GM21576 (cell line): ENCODE measurements at regions not wholly inside any gene's neighbourhood (a gene's known extent, or its start where the extent isn't known, plus 50 kb on each side); places are given as distances from the start of the nearest gene placed in this dataset.
"Not testable (repeated sequence)": the region's sequence is repeated elsewhere in the genome, so short reads cannot be mapped to it uniquely, and the experiment has no call there.

Experiments
- ATAC-seq: cut with Tn5 transposase; IDR thresholded peaks from one replicate; pipeline ENCODE4 v1.9.1; 2021; ENCODE audit warnings: mild to moderate bottlenecking, moderate library complexity; ENCODE audit not compliant: unreplicated experiment

DNA sequence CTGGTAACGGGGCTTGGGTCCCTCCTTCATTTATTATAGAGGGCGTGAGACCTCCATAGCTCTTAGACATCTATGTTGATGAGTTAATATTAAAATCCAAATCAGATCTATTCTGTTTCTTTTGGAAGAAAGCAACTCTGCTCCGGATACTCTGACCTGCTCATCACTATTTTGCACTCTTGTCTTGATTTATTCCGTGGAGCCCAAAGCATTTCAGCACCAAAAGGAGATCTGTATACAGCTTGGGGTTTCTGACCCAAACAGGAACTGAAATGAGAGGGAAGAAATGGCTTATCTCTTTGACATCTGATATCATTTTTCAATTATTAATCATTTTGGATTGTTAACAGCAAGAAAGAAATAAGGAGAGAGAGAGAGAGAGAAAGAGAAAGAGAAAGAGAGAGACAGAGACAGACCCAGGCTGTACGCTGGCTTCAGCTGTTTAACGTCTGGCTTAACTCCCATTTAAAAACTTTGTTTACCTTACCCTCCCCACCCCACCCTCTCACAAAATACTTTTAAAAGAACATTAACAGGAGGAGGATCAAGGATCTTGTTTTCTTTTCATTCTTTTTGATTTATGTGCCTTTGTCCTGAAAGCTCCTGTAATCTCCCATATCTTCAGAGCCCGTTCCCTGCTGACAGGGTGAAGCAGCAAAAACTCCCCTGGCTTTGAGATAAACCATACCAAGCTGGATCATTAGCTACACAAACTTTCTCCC lies 231.4 kb upstream of the TUT7 start:
- no peak for ATAC-seq

DNA sequence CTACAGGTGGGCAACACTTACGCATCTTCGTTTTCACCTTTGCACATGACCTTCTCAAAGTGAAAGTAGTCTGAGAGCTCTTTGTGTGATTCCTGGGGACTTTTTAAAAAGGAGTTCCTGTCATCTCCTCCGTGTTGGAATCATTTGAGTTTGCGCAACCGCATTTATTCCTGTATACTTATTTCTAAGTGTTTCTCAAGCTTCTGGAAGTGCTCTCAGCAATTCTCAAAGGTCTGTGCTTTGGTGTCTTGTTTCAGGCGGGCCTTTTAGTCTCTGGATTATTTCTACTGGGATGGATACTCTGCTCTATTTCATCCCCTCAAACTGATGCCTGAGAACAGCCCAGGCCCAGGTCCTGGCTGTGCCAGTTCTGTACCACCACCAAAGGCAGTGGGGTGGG lies 226.5 kb upstream of the TUT7 start:
- no peak for ATAC-seq

DNA sequence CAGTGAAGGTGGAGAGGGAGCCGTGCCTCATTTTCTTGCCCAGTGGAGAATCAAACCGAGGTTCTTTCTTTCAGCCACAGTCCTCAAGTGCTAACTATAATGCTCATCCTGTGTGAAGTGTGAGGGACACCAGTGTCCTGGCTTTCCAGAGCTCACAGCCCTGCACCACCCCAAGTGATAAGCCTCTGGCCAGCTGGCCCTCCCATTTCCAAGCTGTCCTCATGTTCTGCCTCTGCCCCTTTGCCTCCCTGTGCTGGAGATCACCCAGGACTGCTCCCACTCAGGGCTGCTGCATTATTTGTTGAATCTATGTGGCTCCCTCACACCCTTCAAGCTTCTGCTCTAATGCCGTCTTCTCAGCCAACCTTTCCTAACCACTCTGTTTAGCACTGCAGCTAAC lies 224.5 kb upstream of the TUT7 start:
- ATAC-seq, result no peak

DNA sequence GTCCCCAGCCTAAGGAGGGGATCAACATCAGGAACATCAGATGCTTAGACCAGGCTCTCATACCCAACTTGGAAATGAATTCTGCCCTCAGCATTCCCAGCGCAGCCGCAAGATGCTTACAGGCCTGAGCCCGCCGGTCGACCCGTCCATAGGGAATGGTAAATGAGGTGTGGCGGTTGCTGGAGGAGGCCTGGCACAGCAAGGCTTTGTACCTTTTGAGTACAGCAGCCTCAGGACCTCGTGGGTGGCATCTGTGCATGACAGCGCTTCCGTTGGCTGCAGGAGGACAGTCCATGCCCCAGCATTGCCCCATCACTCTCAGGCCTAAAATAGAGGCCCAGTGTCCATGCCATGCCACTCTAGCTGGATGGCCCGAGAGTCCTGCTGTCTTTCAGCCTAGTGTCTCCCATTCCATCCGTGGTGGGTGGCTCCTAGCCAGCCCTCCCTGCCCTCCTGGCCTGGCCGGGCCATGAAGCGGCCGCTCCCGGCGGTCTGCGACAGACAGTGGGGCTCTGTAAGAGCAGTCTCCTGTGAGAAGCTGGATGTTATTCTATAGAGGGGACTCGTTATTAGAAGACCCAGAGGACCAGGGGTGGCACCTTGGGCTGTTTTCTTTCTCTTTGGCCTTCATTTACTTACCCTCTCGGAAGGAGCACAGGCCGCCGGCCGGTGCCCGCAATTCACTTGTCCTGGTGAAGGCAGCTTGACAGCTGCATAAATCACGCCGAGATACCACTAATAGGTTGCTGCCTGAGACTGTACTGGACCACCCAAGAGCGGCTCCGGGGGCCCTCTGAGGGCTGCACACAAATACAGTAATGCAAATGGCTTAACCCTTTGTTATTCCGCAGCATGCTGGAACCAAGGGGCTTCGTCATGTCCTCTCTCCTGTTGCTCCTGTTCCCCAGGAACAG lies 223.5 kb upstream of the TUT7 start:
- no peak for ATAC-seq

DNA sequence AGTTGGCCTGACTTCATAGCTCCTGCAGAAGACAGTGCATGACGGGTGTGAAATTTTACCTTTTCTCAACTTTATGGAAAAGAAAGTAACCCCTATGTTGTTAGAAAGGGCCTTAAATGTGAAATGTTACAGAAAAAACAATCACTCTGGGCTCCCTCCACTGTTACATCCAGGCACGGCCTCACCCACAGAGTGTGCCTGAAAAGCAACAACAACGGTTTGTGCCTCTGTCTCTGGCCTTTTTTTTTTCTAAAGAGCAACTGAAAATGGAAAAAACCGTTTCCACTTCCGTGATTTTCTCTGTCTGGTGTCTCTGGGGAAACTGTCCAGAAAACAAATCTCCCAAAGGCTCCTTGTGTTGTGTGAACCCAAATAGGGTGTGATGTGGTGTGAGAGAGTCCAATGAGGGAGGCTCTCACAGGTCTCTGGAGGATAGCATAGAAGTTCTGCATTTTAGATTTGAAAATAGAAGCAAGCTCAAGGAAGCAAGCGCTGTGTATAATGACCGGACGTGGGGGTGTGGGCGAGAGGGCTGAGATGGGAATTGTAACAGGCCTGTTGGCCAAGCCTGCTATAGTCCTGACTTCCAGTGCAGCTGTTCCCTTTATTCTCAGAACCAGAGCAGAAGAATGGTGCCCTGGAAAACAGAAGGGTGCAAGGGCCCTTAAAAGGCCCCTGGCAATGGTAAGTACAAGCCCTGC lies 221.8 kb upstream of the TUT7 start:
- no peak for ATAC-seq

DNA sequence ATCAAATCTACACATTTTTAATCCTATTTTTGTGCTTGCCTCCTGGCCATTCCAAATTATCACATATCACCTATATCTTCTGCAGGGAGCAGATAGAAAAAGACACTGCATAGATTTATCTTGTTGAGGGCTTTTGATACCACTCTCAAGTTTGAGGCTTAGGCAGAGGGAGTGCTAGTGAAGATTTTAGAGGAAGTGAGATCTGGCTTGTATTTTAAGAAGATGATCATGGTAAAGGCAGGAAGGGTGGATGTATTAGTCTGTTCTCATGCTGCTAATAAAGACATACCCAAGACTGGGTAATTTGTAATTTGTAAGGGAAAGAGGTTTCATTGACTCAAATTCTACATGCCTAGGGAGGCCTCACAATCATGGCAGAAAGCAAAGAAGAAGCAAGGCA lies 220.9 kb upstream of the TUT7 start:
- peak; percentile 62 for ATAC-seq

DNA sequence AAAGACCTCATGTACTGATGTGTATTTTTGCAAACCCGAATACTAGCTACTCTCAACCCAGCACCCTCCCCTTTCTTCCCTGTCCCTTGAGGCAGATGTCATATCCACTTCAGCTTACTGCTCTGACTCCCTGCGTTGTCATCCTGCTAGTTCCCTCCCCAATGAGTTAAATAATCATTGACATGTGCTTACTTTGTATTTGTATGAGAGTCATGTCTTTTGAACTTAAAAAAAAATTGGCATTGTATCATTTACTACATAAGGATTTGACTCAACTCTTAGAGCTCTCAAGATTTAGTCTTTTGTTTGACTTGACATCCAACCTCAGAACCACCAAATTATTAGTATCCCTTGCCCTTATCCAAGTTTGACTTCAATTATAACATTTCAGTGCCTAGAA lies 219.7 kb upstream of the TUT7 start:
- no peak for ATAC-seq

DNA sequence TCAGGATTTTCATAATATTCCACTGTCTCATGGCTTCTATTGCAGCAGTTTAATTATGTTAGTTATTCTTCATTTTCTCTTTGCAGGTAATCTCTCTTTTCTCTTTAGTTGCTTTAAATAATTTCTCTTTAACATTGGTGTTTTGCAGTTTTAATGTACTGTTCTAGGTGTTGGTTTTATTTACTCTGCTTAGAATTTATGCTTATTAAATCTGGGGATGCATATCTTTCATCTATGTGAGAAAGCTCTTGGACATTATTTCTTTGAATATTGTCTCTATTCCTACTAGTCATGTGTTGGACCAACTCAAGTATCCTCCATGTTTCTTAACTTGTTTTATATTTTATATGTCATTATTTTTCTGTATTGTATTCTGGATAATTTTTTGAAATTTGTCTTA lies 218.7 kb upstream of the TUT7 start:
- ATAC-seq, result no peak

DNA sequence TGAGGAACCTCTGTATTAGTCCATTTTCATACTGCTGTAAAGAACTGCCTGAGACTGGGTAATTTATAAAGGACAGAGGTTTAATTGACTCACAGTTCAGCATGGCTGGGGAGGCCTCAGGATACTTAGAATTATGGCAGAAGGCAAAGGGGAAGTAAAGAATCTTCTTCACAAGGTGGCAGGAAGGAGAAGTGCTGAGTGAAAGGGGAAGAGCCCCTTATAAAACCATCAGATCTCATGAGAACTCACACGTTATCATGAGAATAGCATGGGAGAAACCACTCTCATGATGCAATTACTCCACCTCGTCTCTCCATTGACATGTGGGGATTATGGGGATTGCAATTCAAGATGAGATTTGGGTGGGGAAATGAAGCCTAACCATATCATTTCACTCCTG lies 211.4 kb upstream of the TUT7 start:
- ATAC-seq, result not testable (repeated sequence)

DNA sequence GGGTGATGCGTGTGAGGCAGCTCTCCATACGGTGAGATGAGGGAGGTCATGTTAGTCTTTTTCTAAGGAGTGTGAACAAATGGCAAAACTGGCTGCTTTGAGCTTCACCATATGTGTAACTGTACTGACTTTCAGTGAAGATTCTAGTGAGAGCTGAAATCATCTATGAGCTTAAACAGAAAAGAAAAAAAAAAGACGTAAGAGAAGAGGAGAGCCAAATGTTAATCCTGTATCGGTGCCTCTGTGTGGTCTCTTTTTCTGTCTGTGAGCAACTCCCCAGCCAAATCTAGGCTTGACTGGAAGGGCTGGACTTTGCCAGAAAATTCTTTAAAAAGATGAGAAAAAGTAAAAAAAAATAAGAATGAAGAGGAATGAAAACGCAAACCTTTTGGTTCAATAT lies 209.7 kb upstream of the TUT7 start:
- no peak for ATAC-seq

DNA sequence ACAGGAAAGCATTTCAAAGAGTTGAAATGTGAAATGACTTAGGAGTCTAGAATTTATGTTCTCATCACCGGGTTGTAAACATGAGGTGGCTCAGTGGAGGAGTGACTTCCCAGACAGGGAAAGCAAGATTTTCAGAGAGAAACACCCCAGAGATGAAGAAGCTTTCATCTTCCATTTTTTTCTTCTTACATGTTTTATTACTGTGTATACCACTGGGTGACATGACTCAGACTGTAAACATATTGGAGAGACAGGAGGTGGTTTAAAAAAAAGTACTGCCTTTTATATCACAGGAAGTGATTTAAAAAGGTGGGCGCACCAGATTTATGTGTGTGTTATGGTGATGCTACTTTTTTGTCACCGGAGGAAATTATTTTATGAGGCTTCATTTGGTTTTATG lies 209.1 kb upstream of the TUT7 start:
- no peak for ATAC-seq

DNA sequence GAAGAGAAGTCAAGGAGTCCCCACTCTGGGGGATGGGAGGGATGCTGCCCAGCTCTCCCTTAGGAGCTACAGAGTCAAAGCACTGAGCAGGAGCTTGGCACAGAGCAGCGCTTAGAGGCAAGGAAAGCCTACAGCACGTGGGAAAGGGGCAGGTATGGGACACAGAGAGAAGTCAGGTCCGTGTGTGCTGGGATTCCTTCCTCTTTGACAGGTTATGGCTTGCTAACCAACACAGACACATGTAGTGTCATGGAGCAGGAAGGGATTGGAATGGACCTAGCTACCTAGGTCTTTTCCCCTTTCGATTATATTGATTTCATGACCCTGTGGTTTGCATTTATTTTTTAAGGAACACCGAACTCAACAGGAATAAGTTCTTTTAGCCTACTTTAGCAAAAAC lies 208.5 kb upstream of the TUT7 start:
- no peak for ATAC-seq

DNA sequence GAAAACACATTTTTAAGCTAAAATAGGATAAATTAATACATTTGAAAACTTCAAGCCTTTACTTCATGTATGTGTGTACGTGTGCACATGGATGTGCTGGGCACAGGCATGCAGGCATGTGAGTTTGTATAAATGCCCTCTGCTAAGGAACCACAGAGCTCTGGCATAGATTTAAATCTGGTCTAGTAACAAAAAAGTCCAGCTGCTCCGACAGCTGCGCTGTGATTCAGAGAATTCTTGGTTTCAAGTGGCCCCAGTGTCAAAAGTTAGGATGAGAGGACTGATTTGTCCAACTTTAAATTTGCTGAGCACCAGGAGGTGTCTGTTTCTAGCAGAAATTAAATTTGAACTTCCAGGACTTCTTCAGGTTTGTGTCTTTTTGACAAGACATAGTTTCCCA lies 203.7 kb upstream of the TUT7 start:
- ATAC-seq, result no peak

DNA sequence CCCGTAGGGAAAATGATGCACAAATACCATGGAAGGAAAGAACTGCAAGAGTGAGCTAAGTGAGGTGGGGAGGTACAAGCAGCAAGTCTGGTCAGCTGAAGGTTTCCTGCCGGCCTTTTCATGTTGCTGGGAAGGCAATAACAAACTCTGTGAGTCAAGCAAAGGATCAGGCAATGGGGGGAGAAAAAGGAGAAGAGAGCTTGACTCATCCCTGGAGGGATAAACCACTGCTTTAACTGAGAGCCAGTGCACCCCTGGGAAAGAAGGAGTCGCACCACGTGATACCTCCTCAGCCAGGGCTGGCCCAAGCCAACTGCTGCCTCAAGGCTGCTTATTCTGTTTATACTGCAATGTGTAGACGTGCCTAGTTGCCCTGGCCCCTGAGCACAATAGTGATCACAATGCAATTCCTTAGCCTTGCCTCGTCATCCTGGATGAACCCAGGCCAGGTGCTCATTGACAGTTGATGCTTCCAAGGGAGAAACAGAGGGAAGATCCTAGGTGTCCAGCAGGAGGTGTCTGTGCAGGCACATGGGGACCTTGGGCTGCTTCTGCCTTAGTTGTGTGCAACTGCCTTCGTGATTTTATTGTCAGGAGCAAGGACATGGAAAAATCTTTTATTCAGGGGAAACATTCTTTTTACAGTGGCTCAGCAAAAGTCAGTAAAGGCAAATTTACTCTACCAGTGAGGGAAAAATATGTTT lies 203.0 kb upstream of the TUT7 start:
- no peak for ATAC-seq

DNA sequence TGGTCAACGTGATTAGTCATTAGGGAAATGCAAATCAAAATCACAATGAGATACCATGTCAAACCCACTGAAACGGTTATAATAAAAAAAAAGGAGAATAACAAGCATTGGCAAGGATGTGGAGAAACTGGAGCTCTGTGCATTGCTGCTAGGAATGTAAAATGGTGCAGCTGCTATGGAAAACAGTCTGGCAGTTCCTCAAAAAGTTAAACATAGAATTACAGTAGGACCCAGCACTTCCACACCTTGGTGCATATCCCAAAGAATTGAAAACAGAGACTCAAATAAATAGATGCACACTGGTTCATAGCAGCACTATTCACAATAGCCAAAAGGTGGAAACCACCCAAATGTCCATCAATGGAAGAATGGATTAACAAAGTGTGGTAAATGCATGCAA lies 201.5 kb upstream of the TUT7 start:
- no peak for ATAC-seq

DNA sequence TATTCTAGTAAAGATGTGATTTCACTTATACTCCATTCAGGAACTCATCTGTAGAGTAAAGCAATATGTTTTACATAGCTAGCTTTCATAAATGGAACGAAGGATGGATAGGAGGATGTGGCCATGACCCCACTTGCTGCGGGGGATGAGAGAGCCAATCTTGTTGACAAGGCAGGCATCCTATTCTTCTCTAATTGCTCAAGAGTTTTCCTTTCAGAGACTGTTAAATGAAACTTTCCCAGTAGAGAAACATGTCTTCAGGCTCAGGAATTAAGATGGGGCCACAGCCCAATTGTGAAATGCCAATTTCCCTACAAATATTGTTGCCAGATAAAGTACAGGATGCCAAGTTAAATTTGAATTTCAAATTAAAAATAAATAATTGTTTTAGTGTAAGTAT lies 196.2 kb upstream of the TUT7 start:
- ATAC-seq, result no peak

DNA sequence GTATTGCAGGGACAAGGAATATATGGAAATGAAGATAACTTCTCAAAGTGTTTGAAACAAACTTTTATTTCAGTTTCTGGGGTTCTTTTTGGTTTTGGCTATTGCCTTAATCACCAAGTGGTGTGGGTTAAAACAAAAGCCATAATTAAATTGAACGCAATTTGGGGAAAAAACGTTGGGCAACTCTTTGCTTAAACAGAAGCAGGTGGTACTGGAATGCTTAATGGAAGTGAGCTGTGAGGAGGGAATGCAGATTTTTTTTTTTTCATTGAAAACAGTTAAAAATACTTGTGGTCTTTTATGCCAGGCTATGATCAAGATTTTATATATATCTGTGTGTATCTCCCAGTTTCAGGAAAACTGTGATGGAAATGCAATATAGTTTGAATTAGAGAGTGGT lies 195.7 kb upstream of the TUT7 start:
- ATAC-seq, result no peak

DNA sequence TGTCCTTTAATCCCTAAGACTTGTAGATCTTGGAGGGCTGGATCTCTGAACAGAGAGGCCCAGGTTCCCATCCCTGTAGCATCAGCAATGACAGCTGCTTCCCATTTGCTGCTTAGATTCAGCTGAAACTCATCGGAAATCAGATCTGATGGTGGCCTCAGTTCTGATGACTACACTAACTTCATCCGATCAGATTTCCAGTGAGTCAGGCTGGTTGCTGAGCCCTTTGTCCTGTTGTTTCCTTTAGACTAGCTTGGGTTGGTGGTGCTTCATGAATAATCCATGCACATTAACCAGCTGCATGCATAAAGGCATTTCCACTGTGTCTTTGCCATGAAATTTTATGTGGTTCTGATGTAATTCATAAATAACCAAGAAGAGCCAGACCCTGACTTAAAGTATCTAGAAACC lies 195.2 kb upstream of the TUT7 start:
- ATAC-seq, result no peak

DNA sequence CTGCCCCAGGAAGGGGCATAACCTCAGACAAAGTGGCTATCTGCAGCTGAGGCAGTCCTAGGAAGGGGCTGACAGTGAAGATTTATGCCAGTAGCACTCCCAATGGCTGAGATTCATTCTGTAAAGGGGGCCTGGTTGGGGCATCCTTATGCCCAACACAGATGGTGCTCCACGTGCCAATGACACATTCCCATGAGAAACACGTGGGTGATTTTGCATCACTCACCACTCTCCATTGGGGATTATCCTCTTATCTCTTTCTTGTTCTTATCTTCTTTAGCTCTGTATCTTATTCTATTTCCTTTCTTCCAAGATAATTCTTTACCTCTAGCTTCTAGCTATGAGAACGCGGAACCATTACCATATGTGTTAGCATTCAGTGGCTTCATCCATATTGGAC lies 194.0 kb upstream of the TUT7 start:
- no peak for ATAC-seq

DNA sequence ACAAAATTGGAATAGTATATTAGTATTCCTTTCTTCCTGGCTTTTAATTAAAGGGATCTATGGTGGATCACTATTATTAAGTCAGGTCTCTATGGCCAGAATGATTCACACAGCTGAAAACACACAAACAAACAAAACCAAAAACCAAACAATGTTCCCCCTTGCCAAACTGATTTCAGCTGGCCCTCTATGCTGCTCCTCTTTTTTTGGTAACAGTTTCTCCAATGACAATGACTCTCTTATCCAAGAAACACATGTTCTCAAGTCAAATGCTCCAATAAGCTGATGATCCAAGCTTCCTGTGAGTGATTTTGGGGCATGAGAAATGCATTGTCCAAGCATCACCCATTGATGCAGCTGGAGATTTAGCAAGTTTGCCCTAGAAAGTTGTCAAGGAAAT lies 193.4 kb upstream of the TUT7 start:
- ATAC-seq, result no peak

DNA sequence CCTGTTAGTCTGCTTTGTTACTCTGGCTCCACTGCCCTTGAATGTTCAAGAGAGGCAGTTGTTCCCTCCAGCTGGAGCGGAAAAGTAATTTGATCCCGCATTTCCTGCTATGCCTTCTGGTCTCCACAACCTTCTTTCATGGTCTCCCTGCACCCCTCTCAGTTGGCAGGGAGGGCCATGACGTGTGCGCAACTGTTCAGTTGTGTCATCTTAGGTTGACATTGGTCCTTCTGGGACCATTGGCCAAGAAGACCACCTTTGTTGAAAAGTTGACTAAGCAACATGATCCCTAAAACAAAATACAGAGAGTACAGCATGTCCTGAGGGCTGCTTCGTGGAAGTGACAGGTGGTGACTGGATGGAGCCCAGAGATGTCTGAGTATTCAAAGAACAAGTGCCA lies 192.5 kb upstream of the TUT7 start:
- no peak for ATAC-seq
